Activated naive CD4-positive, alpha-beta T cell treated with anti-CD3 and anti-CD28 coated beads for 36 hours (primary cell): ENCODE measurements at regions not wholly inside any gene's neighbourhood (a gene's known extent, or its start where the extent isn't known, plus 50 kb on each side); places are given as distances from the start of the nearest gene placed in this dataset.
"Not testable (repeated sequence)": the region's sequence is repeated elsewhere in the genome, so short reads cannot be mapped to it uniquely, and the experiment has no call there.

Experiments used
- CTCF ChIA-PET: fragments of 350-600 bp; sonication (Branson Sonifier 250); formaldehyde crosslinking; loops from one replicate; lab custom pipeline; 2021; ENCODE audit warnings: antibody characterized with exemption; lab: Charles Lee
- DNase-seq: peaks from one replicate; pipeline ENCODE4 v3.0.0-alpha.2; 2020
- H3K27ac Mint-ChIP-seq: one replicate; pipeline ENCODE4 v1.8.0; 2021; ENCODE audit warnings: mild to moderate bottlenecking, mixed read lengths
- H3K27me3 Mint-ChIP-seq: one replicate; pipeline ENCODE4 v1.8.0; 2021; ENCODE audit warnings: low read depth, mixed read lengths
- H3K36me3 Mint-ChIP-seq: one replicate; pipeline ENCODE4 v1.8.0; 2021; ENCODE audit warnings: low read depth, mixed read lengths
- H3K4me1 Mint-ChIP-seq: one replicate; pipeline ENCODE4 v1.8.0; 2021; ENCODE audit warnings: low read depth, mixed read lengths
- H3K4me3 Mint-ChIP-seq: one replicate; pipeline ENCODE4 v1.8.0; 2021; ENCODE audit warnings: mild to moderate bottlenecking, moderate library complexity, mixed read lengths
- H3K9me3 Mint-ChIP-seq: one replicate; pipeline ENCODE4 v1.8.0; 2021; ENCODE audit warnings: mixed read lengths
- intact Hi-C: fragments of 100-400 bp; cut with micrococcal nuclease; formaldehyde crosslinking; loops from one replicate; pipeline ENCODE4 v1.15.1; 2023

- DNase-seq, H3K4me3 Mint-ChIP-seq, H3K27me3 Mint-ChIP-seq, H3K9me3 Mint-ChIP-seq, H3K4me1 Mint-ChIP-seq, H3K36me3 Mint-ChIP-seq, H3K27ac Mint-ChIP-seq, CTCF ChIA-PET, intact Hi-C loops: not testable (repeated sequence)
Measured at GRCh38 chrX:128783139-128783538, 730.9 kb upstream of the ACTRT1 start.

GRCh38 chrX:128781506-128781905 is 729.3 kb upstream of the ACTRT1 start:
- H3K4me1 Mint-ChIP-seq, result peaks cover 7% of the 10 kb centered on the region
- peak; percentile 35 for DNase-seq
- H3K27ac Mint-ChIP-seq, result no peak overlapping the region
- no peak overlapping the region for H3K4me3 Mint-ChIP-seq
- CTCF ChIA-PET, result no interaction called here
- intact Hi-C loops, result no loop called here
- H3K9me3 Mint-ChIP-seq, result peaks cover 5% of the 10 kb centered on the region
- H3K36me3 Mint-ChIP-seq, result no peaks in the 10 kb centered on the region
- H3K27me3 Mint-ChIP-seq, result no peaks in the 10 kb centered on the region

DNA sequence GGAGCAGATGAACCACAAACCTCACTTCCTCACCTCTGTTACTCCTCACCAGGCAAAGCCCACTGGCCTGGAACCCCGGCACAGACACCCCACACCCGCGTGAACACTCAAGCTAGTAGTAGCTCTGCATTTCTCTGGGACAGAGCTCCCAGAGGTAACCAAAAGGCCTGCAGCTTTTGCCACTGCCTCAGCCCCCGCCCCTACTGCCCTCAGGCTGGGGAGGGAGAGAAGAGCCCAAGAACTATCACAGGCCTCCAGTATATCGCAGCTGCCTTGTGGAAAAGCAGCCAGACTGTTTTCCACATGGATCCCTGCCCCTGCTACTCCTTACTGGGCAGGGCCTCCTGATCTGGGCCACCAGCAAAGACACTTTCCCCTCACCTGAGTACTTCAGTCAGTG is 728.7 kb upstream of the ACTRT1 start:
- intact Hi-C loops, result no loop called here
- no peak overlapping the region for H3K4me3 Mint-ChIP-seq
- H3K4me1 Mint-ChIP-seq, result peaks cover 7% of the 10 kb centered on the region
- peaks cover 5% of the 10 kb centered on the region for H3K9me3 Mint-ChIP-seq
- no peak for DNase-seq
- CTCF ChIA-PET, result no interaction called here
- no peaks in the 10 kb centered on the region for H3K36me3 Mint-ChIP-seq
- H3K27me3 Mint-ChIP-seq, result no peaks in the 10 kb centered on the region
- no peak overlapping the region for H3K27ac Mint-ChIP-seq

DNA sequence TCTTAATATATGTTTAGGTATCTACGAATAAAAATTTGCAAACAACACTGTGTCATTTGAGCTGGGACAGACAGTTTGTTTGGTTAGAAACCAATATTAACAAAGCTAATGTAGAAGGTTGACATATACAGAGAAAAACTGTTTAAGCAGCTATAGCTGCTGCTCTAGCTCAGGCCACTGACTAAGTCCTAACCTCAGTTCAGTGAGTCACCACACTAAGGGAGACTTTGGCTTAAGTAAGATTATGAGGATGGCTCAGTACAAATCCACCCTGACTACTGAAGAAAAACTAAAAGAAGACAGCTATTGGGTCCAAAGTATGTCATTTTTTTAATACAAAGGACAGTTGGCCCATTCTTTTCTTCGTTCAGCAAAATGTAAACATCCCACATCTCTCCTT is 717.3 kb upstream of the ACTRT1 start:
- no peak overlapping the region for H3K27ac Mint-ChIP-seq
- H3K36me3 Mint-ChIP-seq, result no peaks in the 10 kb centered on the region
- CTCF ChIA-PET, result no interaction called here
- DNase-seq, result no peak
- no peak overlapping the region for H3K4me3 Mint-ChIP-seq
- H3K27me3 Mint-ChIP-seq, result no peaks in the 10 kb centered on the region
- no peaks in the 10 kb centered on the region for H3K9me3 Mint-ChIP-seq
- no peaks in the 10 kb centered on the region for H3K4me1 Mint-ChIP-seq
- intact Hi-C loops, result no loop called here

DNA sequence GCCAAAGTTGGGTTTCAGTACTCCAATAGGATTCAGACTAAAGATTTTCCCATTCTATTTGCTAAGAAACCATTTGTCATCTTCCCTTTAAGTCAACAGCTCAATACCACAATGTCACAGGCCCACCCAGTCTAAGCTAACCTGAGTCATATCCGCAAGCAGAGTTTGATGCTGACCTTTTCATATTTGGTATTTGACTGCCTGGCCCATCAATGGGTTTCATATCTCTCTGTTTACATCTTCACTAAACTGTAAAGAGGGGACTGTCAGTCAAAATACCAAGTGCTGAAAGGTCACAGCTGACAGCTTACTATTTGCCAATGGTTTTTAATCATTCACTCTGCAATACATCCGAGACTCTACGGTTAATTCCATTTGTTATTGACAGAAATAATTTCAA is 707.5 kb upstream of the ACTRT1 start:
- CTCF ChIA-PET, result no interaction called here
- DNase-seq, result no peak
- intact Hi-C loops, result no loop called here
- Mint-ChIP-seq H3K4me1 (no peaks in the 10 kb centered on the region), H3K27me3 (no peaks in the 10 kb centered on the region), H3K36me3 (no peaks in the 10 kb centered on the region), H3K4me3 (no peak overlapping the region), H3K27ac (no peak overlapping the region), H3K9me3 (no peaks in the 10 kb centered on the region)

GRCh38 chrX:128759177-128759576 is 707.0 kb upstream of the ACTRT1 start:
- DNase-seq, result no peak
- Mint-ChIP-seq H3K9me3 (no peaks in the 10 kb centered on the region), H3K27me3 (no peaks in the 10 kb centered on the region), H3K36me3 (no peaks in the 10 kb centered on the region), H3K4me1 (no peaks in the 10 kb centered on the region), H3K4me3 (no peak overlapping the region), H3K27ac (no peak overlapping the region)
- CTCF ChIA-PET, result no interaction called here
- intact Hi-C loops, result no loop called here

DNA sequence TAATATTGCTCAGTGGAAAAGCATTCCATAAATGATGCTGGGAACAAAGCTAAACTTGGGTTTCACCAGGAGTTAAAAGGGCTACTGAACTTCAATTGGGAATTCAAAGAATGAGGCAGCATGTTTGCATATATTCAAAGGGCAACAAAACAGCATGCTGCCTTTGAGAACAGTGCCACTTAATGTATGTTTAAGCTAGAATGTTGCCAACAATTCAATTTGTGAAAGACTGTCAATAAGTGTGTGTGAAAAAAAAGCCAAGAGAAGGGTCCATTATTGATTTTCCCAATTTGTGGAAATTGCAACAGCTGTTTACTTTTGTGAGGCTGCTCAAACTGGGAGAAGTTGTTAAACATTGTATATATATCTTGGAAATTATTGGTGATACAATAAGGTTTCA is 701.9 kb upstream of the ACTRT1 start:
- Mint-ChIP-seq H3K4me3 (no peak overlapping the region), H3K27ac (no peak overlapping the region), H3K9me3 (no peaks in the 10 kb centered on the region), H3K27me3 (no peaks in the 10 kb centered on the region), H3K36me3 (no peaks in the 10 kb centered on the region), H3K4me1 (no peaks in the 10 kb centered on the region)
- CTCF ChIA-PET, result no interaction called here
- intact Hi-C loops, result no loop called here
- DNase-seq, result no peak

DNA sequence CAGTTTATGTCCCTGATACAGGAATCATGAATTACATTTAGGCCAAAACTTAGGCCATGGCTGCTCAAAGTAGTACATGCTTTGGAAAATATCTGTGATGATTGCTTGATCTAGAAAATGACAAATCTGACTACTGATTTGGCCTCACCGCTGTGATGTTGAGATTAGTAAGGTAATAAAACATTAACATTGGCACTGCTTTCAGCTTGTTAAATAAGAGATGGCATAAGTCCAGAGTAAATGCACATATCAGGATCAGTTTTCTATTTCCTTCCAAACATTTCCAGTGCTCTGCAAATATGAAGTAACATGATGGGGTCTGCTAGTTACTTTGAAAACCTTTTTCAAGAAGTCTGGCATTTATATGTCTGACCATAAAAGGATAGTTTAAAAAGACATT is 687.3 kb upstream of the ACTRT1 start:
- H3K9me3 Mint-ChIP-seq, result no peaks in the 10 kb centered on the region
- no peak for DNase-seq

GRCh38 chrX:128728943-128729342 is 676.7 kb upstream of the ACTRT1 start:
- DNase-seq, result no peak
- intact Hi-C loops, result no loop called here
- H3K27me3 Mint-ChIP-seq, result no peaks in the 10 kb centered on the region
- H3K4me1 Mint-ChIP-seq, result no peaks in the 10 kb centered on the region
- H3K27ac Mint-ChIP-seq, result no peak overlapping the region
- H3K4me3 Mint-ChIP-seq, result no peak overlapping the region
- no peaks in the 10 kb centered on the region for H3K36me3 Mint-ChIP-seq
- no peaks in the 10 kb centered on the region for H3K9me3 Mint-ChIP-seq
- CTCF ChIA-PET, result no interaction called here

More for the DNA sequence above, 687.3 kb upstream of the ACTRT1 start:
- Mint-ChIP-seq H3K36me3 (no peaks in the 10 kb centered on the region), H3K4me1 (no peaks in the 10 kb centered on the region), H3K27ac (no peak overlapping the region), H3K27me3 (no peaks in the 10 kb centered on the region), H3K4me3 (no peak overlapping the region)
- intact Hi-C loops, result no loop called here
- CTCF ChIA-PET, result no interaction called here

DNA sequence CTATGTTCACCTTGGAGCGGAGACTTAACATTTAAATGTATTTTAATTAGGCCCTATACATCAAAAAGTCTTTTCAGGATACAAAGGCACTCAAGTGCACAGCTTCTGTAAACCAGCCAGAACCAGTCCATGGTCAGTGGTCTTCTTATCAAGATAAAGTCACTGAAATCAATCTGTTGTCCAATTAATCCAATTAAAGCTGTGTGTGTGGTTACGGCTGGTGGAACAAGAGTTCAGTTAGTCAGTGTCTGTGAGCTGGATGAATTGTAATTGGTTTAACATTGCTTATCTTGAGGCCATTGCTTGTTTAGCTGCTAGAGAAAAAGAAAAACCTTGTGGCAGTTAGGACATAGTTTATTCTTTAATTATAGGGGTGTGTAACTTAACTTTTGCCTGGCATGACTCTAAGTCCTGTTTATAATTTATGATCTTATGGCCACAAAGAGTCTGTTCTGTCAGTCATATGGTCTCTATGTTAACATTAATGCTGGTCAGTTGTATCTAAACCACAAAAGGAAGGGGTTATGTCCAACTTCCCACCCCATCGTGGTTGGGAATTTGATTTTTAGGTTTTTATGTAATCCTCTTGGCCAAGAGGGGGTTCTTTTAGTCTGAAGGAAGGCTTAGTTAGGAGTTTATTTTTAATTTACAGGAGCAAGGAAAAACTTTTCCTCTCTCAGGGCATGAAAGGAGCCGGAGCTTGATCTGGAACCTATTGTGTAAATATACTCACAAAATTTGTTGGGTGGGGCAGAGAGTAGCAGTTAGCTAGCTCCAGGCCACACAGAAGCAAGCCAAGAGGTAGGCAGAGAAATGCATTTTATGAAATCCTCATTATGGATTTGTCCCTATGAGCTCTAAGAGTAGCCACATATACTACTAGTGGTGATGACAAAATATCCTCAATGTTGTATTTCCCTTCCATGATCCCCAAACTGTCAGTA is 665.7 kb upstream of the ACTRT1 start:
- DNase-seq, result no peak
- intact Hi-C loops, result no loop called here
- Mint-ChIP-seq H3K4me1 (no peaks in the 10 kb centered on the region), H3K4me3 (no peak overlapping the region), H3K27ac (no peak overlapping the region), H3K27me3 (no peaks in the 10 kb centered on the region), H3K9me3 (no peaks in the 10 kb centered on the region), H3K36me3 (no peaks in the 10 kb centered on the region)
- CTCF ChIA-PET, result no interaction called here

DNA sequence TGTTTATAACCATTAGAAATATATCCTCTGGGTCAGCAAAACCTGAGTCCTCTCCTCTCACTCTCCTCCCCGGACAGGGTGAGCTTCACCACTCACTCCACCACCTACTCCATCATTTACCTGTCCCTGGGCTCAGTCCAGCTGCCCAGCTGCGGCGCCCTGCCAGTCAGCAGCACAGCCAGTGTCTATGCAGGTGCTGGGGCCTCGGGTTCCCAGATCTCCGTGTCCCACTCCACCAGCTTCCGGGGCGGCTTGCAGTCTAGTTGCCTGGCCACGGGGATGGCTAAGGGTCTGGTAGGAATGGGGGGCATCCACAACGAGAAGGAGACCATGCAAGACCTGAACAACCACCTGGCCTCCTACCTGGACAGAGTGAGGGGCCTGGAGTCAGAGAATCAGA is 662.2 kb upstream of the ACTRT1 start:
- H3K36me3 Mint-ChIP-seq, result no peaks in the 10 kb centered on the region
- no peaks in the 10 kb centered on the region for H3K9me3 Mint-ChIP-seq
- DNase-seq, result no peak
- H3K27me3 Mint-ChIP-seq, result no peaks in the 10 kb centered on the region
- no peak overlapping the region for H3K27ac Mint-ChIP-seq
- intact Hi-C loops, result no loop called here
- H3K4me1 Mint-ChIP-seq, result no peaks in the 10 kb centered on the region
- no peak overlapping the region for H3K4me3 Mint-ChIP-seq
- CTCF ChIA-PET, result no interaction called here

DNA sequence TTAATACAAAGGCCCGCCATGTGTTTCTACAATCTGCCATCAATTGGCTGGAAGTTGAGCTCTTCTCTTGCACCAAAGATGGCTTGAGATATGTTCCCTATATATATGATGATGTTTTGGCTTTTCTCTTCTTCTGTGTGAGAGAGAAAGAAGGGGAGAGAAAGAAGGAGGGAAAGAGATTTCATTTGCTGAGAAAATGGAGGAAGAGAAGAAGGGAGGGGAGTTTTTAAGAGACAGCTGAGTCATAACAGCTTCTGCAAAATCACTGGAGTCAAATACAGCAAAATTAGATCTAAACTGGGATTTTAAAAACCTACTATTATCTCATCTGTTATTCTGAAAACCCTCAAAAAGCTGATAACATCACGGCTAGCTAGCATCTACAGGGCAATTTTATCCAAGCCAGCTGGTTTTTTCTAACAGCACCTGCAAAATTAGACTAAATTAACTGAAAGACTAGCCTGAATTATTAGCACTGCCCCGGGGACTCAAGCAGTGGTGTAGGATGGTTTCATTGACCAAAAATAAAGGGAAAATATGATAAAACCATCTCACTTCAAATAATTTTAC is 647.6 kb upstream of the ACTRT1 start:
- Mint-ChIP-seq H3K4me1 (no peaks in the 10 kb centered on the region), H3K27me3 (no peaks in the 10 kb centered on the region), H3K27ac (no peak overlapping the region), H3K4me3 (no peak overlapping the region), H3K36me3 (no peaks in the 10 kb centered on the region), H3K9me3 (no peaks in the 10 kb centered on the region)
- CTCF ChIA-PET, result no interaction called here
- DNase-seq, result no peak
- intact Hi-C loops, result no loop called here

DNA sequence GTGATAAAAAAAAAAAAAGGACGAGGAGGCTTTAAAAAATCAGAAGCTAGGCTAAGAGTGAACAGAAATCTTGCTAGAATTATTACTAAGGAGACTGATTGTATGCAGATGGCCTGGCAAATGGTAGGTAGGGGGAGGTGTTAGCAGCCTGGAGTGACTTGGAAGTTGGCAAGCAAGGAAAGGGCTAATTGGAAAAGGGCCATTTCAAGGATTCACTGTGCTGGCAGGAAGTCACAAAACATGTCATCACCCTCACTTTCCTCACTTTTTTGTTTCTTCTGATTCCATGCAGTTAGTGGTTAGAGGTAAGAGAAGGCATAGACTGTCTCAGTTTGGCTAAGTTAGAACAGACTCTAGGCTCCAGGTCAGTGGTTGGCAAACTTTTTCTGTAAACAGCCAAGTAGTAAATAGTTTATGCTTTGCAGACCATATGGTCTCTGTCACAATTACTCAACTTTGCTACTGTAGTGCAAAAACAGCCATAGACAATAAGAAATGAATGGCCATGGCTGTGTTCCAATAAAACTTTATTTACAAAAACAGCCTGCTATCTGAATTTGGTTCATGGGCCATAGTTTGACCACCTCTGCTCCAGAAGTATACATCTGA is 646.5 kb upstream of the ACTRT1 start:
- Mint-ChIP-seq H3K4me3 (no peak overlapping the region), H3K4me1 (no peaks in the 10 kb centered on the region), H3K27ac (no peak overlapping the region), H3K9me3 (no peaks in the 10 kb centered on the region), H3K27me3 (no peaks in the 10 kb centered on the region), H3K36me3 (no peaks in the 10 kb centered on the region)
- intact Hi-C loops, result no loop called here
- CTCF ChIA-PET, result no interaction called here
- DNase-seq, result no peak
